Urinary bladder (tissue), 3 donors: ENCODE measurements at regions not wholly inside any gene's neighbourhood (a gene's known extent, or its start where the extent isn't known, plus 50 kb on each side); places are given as distances from the start of the nearest gene placed in this dataset.
"Not testable (repeated sequence)": the region's sequence is repeated elsewhere in the genome, so short reads cannot be mapped to it uniquely, and the experiment has no call there.

Source experiments
- DNase-seq: peaks from one replicate; pipeline ENCODE4 v3.0.0-alpha.2; 2015; ENCODE audit errors: extremely low spot score
- H3K27ac ChIP-seq: one replicate; pipeline ENCODE4 v1.5.1; 2013; ENCODE audit warnings: low read depth, mild to moderate bottlenecking, moderate library complexity
- H3K36me3 ChIP-seq: one replicate; pipeline ENCODE4 v1.6.1; 2013; ENCODE audit warnings: mild to moderate bottlenecking, moderate library complexity; ENCODE audit not compliant: insufficient read depth
- H3K4me1 ChIP-seq: one replicate; pipeline ENCODE4 v1.6.1; 2013; ENCODE audit warnings: mild to moderate bottlenecking, moderate library complexity; ENCODE audit not compliant: insufficient read depth
- H3K4me3 ChIP-seq: one replicate; pipeline ENCODE4 v1.5.1; 2013; ENCODE audit warnings: low read depth, low read length
- WGBS: extraction: QIAGEN DNeasy Blood & Tissue Kit; methylation state at CpG from one replicate; pipeline ENCODE4 v1.1.7; 2013; 5-methylcytosine and 5-hydroxymethylcytosine counted together
- donor health status: healthy with polysubstance abuse.
- donor health status: healthy.

- no peak for DNase-seq
- Histone ChIP-seq H3K36me3 (no peaks in the 10 kb centered on the region), H3K4me3 (no peak overlapping the region), H3K4me1 (no peaks in the 10 kb centered on the region), H3K27ac (no peak overlapping the region)
- 91% methylated on average over 5 of the region's 5 CpGs for WGBS
These were observed 811.3 kb downstream of the DHX35 start for GRCh38 chr20:39773380-39774000.

DNA sequence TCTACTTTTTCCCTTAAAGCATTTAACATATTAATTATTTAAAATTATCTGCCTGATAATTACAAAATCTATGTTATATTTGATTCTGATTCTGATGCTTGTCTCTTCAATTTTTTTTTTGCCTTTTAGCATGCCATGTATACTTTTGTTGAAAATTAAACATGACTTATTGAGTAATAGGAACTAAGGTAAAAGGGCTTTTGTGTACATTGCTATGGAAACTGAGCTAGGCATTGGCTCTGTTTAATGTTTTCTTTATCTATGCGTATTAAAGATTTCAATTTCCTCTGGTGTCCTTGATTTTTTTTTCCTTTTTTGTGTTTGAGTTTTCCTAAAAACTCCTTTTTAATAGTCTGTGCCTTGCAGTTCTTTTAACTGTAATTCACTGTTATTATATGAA, 805.2 kb downstream of the DHX35 start:
- Histone ChIP-seq H3K27ac (no peak overlapping the region), H3K4me3 (no peak overlapping the region), H3K4me1 (no peaks in the 10 kb centered on the region), H3K36me3 (no peaks in the 10 kb centered on the region)
- 76% methylated on average over 1 of the region's 1 CpG for WGBS
- no peak for DNase-seq

- no peaks in the 10 kb centered on the region for H3K36me3 ChIP-seq
- no peak for DNase-seq
- 57% methylated on average over 1 of the region's 1 CpG for WGBS
- no peak overlapping the region for H3K4me3 ChIP-seq
- H3K27ac ChIP-seq: no peak overlapping the region
- H3K4me1 ChIP-seq: no peaks in the 10 kb centered on the region
These were observed 804.2 kb downstream of the DHX35 start for GRCh38 chr20:39766333-39766732.

GRCh38 chr20:39762716-39763115, 800.6 kb downstream of the DHX35 start:
- Histone ChIP-seq H3K36me3 (no peaks in the 10 kb centered on the region), H3K4me3 (no peak overlapping the region), H3K4me1 (no peaks in the 10 kb centered on the region), H3K27ac (no peak overlapping the region)
- no peak for DNase-seq
- 81% methylated on average over 9 of the region's 9 CpGs for WGBS

DNA sequence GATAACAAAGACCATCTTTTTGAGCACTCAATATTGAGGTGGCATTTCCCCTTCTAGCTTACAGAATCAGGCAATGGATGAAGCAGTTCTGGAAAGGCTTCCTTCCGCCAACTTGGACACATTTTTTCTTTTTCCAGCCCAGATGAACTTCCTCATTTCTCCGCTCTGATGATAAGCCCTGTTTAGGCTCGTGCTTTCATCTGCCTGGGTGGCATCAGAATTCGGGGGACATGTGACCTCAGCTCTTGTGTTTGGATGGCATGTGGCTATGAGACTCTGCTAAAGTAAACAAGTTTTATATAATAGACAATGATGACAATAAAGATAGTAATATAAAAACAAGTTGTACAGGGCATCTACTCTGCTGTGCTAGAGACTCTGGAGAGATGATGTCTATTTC, 796.7 kb downstream of the DHX35 start:
- H3K4me3 ChIP-seq: no peak overlapping the region
- H3K36me3 ChIP-seq: no peaks in the 10 kb centered on the region
- 35% methylated on average over 4 of the region's 4 CpGs for WGBS
- H3K4me1 ChIP-seq: no peaks in the 10 kb centered on the region
- no peak overlapping the region for H3K27ac ChIP-seq
- DNase-seq: no peak

DNA sequence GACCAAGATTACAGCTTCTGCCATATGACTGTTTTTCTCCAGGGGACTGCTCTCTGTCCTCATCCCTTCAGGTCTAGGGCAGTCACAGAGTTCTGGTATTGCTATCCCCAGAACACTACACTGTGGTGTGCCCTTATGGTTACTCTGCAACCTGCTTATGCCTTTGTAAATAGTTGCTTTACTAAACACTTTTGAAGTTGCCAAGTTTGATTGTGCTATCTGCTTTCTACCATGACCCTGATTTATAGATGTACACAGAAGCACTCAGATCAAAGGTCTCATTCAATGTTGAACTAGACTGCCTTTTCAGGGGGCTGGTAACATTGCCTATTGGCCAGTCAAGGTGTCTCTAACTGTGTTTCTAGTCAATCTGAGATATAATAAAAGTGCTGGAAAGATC, 794.7 kb downstream of the DHX35 start:
- Histone ChIP-seq H3K4me1 (no peaks in the 10 kb centered on the region), H3K27ac (no peak overlapping the region), H3K36me3 (no peaks in the 10 kb centered on the region), H3K4me3 (no peak overlapping the region)
- no peak for DNase-seq

DNA sequence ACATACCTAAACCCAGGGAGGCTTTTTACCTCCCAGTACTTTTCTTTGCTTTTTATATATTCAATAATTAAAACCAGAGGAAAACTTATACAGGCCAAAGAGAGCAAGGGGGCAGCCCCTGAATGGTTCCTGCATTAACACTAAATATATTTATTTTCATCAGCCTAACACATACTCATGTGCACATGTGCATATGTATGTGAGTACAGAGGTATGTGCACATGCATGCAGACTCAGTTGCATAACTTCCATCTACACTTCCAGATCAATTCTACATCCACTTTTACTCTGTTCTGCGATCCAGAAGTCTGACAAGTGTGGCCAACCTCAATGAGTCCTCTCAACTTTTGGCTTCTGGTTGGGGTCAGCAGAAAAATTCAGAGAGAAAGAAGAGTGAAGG, 794.2 kb downstream of the DHX35 start:
- 94% methylated on average over 1 of the region's 1 CpG for WGBS
- no peak for DNase-seq
- no peaks in the 10 kb centered on the region for H3K4me1 ChIP-seq
- no peak overlapping the region for H3K4me3 ChIP-seq
- no peaks in the 10 kb centered on the region for H3K36me3 ChIP-seq
- no peak overlapping the region for H3K27ac ChIP-seq

GRCh38 chr20:39752262-39752876, 790.2 kb downstream of the DHX35 start:
- WGBS: 49% methylated on average over 4 of the region's 4 CpGs
- no peak overlapping the region for H3K4me3 ChIP-seq
- H3K36me3 ChIP-seq: no peaks in the 10 kb centered on the region
- no peak overlapping the region for H3K27ac ChIP-seq
- H3K4me1 ChIP-seq: no peaks in the 10 kb centered on the region
- DNase-seq: no peak

DNA sequence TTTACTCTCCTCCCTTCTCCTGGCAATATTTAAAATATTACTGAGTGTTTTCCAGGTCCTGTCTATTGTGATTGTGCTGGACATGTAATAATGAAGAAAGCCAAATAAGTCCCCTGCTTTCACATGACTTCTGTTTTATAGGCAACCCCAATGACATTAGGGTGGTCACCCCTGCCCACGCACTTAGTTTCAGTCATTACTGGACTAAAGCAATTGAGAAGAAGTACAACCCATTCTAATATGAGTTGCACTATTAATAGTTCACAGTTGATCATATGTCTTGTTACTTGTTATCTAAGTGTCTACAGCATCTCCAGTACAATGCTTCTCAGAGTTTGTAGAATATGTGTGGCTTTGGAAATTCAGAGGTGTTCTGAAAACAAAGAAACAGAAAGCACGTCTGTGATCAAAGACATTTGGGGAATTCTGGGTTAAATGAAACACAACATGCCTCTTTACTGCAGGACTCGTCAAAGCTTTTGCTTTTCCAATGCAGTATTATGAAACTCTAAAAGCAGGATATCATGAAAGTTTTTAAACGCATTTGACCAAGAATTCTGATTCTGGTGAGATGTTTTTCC, 789.5 kb downstream of the DHX35 start:
- Histone ChIP-seq H3K4me1 (no peaks in the 10 kb centered on the region), H3K36me3 (no peaks in the 10 kb centered on the region), H3K27ac (no peak overlapping the region), H3K4me3 (no peak overlapping the region)
- no peak for DNase-seq
- WGBS: 75% methylated on average over 4 of the region's 4 CpGs

DNA sequence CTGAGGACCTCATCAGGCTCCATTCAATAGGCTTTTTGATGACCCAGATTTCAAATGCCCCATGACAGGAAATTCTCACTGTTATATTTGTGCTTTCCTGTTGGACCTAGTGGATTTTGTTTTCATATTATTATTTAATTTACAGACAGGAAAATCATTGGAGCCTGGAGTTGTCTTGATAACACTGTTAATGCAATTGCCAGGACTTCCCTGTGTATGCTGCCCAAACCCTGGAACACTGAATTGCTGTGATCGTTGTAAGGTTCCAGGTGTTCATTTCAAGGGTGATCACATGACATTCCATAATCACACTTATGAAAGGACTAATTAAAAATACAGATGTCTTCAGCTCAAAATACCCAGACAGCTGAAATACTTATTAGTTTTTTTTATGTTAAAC, 783.2 kb downstream of the DHX35 start:
- Histone ChIP-seq H3K27ac (no peak overlapping the region), H3K4me3 (no peak overlapping the region), H3K4me1 (no peaks in the 10 kb centered on the region), H3K36me3 (no peaks in the 10 kb centered on the region)
- no peak for DNase-seq
- 71% methylated on average over 1 of the region's 1 CpG for WGBS

DNA sequence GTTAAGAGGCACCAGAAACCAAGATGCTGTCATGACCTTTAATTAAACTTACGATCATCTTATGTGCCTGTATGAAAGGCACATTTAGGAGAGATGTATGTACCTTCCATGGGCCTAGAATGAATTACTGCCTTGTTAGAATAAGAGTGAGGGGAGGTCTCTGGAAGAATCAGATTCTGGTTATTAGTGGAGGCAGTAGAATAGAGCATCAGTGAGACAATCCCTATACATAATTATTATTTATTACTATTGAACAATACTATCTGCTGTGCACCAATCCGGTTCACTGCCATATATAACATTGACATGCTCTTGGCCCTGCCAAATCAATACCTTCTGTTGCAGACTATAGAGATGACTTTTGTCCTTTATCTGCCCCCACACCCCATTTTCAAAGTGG, 776.5 kb downstream of the DHX35 start:
- Histone ChIP-seq H3K27ac (no peak overlapping the region), H3K36me3 (no peaks in the 10 kb centered on the region), H3K4me3 (no peak overlapping the region), H3K4me1 (no peaks in the 10 kb centered on the region)
- no peak for DNase-seq
- 86% methylated on average over 2 of the region's 2 CpGs for WGBS

DNA sequence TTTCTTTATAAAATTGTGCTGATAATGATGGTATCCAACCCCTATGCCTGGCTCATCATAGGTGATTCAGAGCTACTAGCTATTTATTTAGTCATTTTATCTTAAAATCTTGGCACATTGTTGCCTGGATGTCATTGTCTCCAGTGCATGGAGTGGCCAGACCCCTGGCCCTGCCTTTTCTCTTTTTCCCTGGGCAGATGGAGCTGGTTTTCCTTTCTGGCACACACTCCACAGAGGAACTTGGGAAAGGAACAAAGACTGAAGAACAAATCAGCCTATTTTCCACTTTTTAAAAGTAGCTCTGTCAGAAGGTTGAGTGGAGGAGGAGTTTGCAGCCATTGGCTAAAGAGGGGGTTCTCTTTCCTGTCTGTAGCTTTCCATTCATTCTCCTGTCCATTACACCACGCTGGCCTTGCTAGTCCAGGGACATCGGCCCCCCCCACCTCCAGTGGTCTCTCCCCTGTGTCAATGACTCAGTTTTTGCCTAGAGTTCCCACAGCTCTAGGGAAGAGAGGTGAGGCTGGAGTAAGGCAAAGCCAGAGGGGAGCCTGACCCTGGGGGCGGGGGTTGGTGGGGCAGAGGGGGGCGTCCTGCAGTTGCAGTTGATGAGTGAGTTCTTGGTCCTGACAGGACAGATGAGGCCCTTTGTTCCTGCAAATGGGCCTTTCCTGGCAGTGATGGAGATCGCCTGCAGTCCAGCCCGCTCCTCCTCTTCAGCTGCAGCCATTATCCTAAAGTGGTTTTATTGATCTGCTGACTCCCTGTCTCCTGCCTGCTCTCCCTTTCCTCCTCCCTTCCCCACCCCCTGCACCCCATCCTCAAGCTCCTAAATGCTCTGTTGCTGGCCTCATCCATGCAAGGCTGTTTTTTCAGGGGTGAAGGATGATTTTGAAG, 774.5 kb downstream of the DHX35 start:
- Histone ChIP-seq H3K4me1 (no peaks in the 10 kb centered on the region), H3K27ac (no peak overlapping the region), H3K36me3 (no peaks in the 10 kb centered on the region), H3K4me3 (no peak overlapping the region)
- WGBS: 75% methylated on average over 6 of the region's 6 CpGs
- no peak for DNase-seq

DNA sequence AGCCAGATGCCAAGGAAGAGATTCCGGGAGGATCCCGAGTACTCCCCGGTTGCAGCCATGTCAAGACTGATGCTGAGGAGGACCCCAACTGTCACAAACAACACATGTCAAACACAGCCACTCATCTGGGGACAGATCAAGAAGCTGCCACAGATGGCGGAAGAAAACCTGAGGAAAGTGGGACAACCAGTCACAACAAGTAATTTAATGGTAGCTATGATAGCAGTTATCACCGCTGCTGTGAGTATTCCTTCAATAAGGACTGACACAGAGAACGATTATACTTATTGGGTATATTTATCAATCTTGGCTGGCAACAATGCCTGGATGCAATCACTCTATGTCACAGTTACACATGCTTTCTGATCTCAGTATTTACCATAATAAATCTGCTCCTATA, 763.4 kb downstream of the DHX35 start:
- not testable (repeated sequence) for DNase-seq
- WGBS: 96% methylated on average over 6 of the region's 6 CpGs

DNA sequence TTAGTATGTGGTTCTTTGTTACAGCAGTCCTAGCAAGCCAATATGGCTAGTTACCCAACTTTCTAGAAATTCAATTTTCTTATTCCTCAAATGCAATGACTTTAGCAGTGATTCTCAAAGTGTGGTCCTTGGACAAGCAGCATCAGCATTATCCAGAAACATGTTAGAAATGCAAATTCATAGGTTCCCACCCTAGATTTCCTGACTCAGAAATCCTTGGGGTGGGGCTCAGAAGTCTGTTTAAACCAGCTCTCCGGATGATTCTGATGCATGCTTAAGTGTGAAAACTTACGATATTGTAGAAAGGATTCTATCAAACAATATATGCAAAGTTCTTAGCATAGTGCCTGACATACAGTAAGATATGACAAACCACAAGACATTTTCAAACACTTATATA, 757.1 kb downstream of the DHX35 start:
- no peaks in the 10 kb centered on the region for H3K4me1 ChIP-seq
- no peak for DNase-seq
- H3K36me3 ChIP-seq: no peaks in the 10 kb centered on the region
- 91% methylated on average over 2 of the region's 2 CpGs for WGBS
- no peak overlapping the region for H3K27ac ChIP-seq
- H3K4me3 ChIP-seq: no peak overlapping the region

More for the DNA sequence above, 763.4 kb downstream of the DHX35 start:
- H3K4me1 ChIP-seq, H3K27ac ChIP-seq, H3K4me3 ChIP-seq, H3K36me3 ChIP-seq: not testable (repeated sequence)
